ENCODE measurements at regions not wholly inside any gene's neighbourhood (a gene's known extent, or its start where the extent isn't known, plus 50 kb on each side); places are given as distances from the start of the nearest gene placed in this dataset.

DNA sequence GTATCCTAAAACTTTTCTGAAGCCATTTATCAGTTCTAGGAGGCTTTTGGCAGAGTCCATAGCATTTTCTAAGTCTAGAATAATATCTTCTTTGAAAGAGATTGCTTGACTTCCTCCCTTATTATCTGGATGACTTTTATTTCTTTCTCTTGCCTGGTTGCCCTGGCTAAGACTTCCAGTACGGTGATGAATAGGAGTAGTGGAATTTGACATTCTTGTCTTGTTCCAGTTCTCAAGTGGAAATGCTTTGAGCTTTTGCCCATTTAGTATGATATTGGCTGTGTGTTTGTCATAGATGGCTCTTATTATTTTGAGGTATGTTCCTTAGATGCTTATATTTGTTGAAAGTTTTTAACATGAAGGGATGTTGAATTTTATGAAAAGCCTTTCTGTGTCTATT is 1647.9 kb downstream of the PLA2G4A start:
- no peak overlapping the region for H3K9ac ChIP-seq (ENCODE audit: low read length)
- H4K20me1 ChIP-seq (ENCODE audit: insufficient read depth, low read length): no peaks in the 10 kb centered on the region
- no peak for TF ChIP-seq EZH2phosphoT487 (IDR thresholded peaks at IDR 0.05; ENCODE audit: low read depth)
- TF ChIP-seq, protein P1, sequence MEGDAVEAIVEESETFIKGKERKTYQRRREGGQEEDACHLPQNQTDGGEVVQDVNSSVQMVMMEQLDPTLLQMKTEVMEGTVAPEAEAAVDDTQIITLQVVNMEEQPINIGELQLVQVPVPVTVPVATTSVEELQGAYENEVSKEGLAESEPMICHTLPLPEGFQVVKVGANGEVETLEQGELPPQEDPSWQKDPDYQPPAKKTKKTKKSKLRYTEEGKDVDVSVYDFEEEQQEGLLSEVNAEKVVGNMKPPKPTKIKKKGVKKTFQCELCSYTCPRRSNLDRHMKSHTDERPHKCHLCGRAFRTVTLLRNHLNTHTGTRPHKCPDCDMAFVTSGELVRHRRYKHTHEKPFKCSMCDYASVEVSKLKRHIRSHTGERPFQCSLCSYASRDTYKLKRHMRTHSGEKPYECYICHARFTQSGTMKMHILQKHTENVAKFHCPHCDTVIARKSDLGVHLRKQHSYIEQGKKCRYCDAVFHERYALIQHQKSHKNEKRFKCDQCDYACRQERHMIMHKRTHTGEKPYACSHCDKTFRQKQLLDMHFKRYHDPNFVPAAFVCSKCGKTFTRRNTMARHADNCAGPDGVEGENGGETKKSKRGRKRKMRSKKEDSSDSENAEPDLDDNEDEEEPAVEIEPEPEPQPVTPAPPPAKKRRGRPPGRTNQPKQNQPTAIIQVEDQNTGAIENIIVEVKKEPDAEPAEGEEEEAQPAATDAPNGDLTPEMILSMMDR (IDR thresholded peaks at IDR 0.05; ENCODE audit: low read depth, low read length): no peak
- no peak overlapping the region for H3K27ac ChIP-seq (ENCODE audit: low read length)
- no peaks in the 10 kb centered on the region for H3K4me1 ChIP-seq (ENCODE audit: low read length)
- no peaks in the 10 kb centered on the region for H3K79me2 ChIP-seq (ENCODE audit: low read length)
- H3K27me3 ChIP-seq (ENCODE audit: low read depth, low read length): no peaks in the 10 kb centered on the region
- H3K36me3 ChIP-seq (replicated peaks; ENCODE audit: low read depth, low read length): no peaks in the 10 kb centered on the region
- no peaks in the 10 kb centered on the region for H3K9me3 ChIP-seq (ENCODE audit: insufficient read depth, low read length)
- H3K4me2 ChIP-seq (ENCODE audit: low read length): no peak overlapping the region
- H2AFZ ChIP-seq (ENCODE audit: low read depth, low read length): no peak overlapping the region
- H3K4me3 ChIP-seq (ENCODE audit: low read length): no peak overlapping the region

DNA sequence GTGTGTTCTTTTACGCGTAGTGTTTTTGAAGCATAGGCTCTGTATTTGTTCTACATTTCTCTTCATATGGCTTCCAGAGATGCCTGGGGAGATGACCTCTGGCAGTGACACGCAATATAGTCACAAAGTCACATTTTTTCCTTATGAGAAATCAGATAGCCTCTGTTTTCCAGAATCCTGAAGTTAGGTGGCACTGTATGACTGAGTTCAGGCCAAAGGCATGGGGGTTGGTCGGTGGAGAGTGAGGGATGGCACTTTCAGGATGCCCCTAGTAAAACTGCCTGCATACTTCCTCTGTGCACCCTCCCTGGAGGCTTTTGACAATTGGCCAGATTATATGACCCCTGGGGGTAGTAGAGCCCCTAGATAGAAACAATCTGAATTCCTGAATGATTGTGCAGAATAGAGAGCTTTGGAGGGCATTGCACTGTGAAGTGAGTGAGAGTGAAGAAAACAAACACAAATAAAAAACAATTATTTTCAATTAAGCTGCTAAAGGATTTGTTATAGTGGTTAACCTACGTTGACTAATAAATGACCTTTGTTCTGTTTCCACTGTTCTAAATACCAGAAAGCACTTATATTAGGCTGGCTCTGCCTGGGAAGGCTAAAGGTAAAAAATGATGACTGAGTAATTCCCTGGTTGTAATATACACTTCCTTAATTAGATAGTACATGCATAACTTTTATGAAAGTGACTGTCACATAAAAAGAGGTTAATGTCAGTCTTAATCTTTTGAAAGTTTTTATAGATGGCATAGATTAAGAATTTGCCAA is 1660.8 kb downstream of the PLA2G4A start:
- Histone ChIP-seq H3K9ac (ENCODE audit: low read length) (no peak overlapping the region), H3K4me1 (ENCODE audit: low read length) (no peaks in the 10 kb centered on the region), H2AFZ (ENCODE audit: low read depth, low read length) (no peak overlapping the region), H3K27ac (ENCODE audit: low read length) (no peak overlapping the region), H3K36me3 (replicated peaks; ENCODE audit: low read depth, low read length) (no peaks in the 10 kb centered on the region), H3K4me3 (ENCODE audit: low read length) (no peak overlapping the region), H4K20me1 (ENCODE audit: insufficient read depth, low read length) (no peaks in the 10 kb centered on the region), H3K79me2 (ENCODE audit: low read length) (no peaks in the 10 kb centered on the region), H3K4me2 (ENCODE audit: low read length) (no peak overlapping the region), H3K27me3 (ENCODE audit: low read depth, low read length) (no peaks in the 10 kb centered on the region), H3K9me3 (ENCODE audit: insufficient read depth, low read length) (no peaks in the 10 kb centered on the region)
- TF ChIP-seq, protein P1 (IDR thresholded peaks at IDR 0.05; ENCODE audit: low read depth, low read length): no peak
- no peak for TF ChIP-seq EZH2phosphoT487 (IDR thresholded peaks at IDR 0.05; ENCODE audit: low read depth)

DNA sequence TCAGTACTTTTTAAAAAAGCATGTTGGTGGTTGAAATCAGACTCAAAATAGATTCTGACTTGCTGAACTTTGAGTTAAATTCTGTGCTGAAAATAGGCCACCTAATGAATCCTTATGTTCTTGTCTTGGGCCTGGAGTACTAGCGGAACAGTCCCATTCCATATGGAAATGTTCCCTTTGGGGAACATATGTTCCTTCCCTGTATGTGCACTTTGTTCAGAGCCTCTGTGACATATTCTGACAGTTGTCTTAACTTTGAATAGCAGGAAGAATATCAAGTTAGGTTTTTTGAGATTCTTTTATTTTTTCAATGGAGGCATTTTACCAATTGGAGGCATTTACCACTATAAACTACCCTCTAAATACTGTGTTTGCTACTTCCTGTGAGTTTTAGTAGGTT is 1667.8 kb downstream of the PLA2G4A start:
- H3K4me3 ChIP-seq (ENCODE audit: low read length): no peak overlapping the region
- no peak for TF ChIP-seq EZH2phosphoT487 (IDR thresholded peaks at IDR 0.05; ENCODE audit: low read depth)
- TF ChIP-seq, protein P1 (IDR thresholded peaks at IDR 0.05; ENCODE audit: low read depth, low read length): no peak

DNA sequence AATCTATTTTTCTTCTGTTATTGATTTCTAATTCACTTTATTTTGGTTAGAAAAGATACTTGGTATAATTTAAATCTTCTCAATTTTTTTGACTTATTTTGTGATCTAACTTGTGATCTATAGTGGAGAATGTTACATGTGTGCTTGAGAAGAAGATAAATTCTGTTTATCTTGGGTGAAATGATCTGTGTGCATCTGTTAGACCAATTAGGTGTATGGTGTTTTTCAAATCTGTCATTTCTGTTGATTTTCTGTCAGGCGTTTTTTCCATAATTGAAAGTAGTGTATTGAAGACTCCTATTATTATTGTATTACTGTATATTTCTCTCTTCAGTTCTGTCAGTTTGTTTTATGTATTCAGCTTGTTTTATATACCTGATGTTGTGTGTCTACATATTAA is 1668.3 kb downstream of the PLA2G4A start:
- H3K4me3 ChIP-seq (ENCODE audit: low read length): no peak overlapping the region
- H3K36me3 ChIP-seq (replicated peaks; ENCODE audit: low read depth, low read length): no peaks in the 10 kb centered on the region
- no peaks in the 10 kb centered on the region for H3K9me3 ChIP-seq (ENCODE audit: insufficient read depth, low read length)
- TF ChIP-seq, protein P1 (IDR thresholded peaks at IDR 0.05; ENCODE audit: low read depth, low read length): no peak
- no peak for TF ChIP-seq EZH2phosphoT487 (IDR thresholded peaks at IDR 0.05; ENCODE audit: low read depth)
- H2AFZ ChIP-seq (ENCODE audit: low read depth, low read length): no peak overlapping the region
- no peaks in the 10 kb centered on the region for H4K20me1 ChIP-seq (ENCODE audit: insufficient read depth, low read length)
- no peak overlapping the region for H3K9ac ChIP-seq (ENCODE audit: low read length)
- H3K27ac ChIP-seq (ENCODE audit: low read length): no peak overlapping the region
- H3K27me3 ChIP-seq (ENCODE audit: low read depth, low read length): no peaks in the 10 kb centered on the region
- no peaks in the 10 kb centered on the region for H3K4me1 ChIP-seq (ENCODE audit: low read length)
- no peak overlapping the region for H3K4me2 ChIP-seq (ENCODE audit: low read length)
- H3K79me2 ChIP-seq (ENCODE audit: low read length): no peaks in the 10 kb centered on the region

More for the DNA sequence above, 1667.8 kb downstream of the PLA2G4A start:
- H4K20me1 ChIP-seq (ENCODE audit: insufficient read depth, low read length): no peaks in the 10 kb centered on the region
- H3K9ac ChIP-seq (ENCODE audit: low read length): no peak overlapping the region
- H3K27me3 ChIP-seq (ENCODE audit: low read depth, low read length): no peaks in the 10 kb centered on the region
- no peaks in the 10 kb centered on the region for H3K9me3 ChIP-seq (ENCODE audit: insufficient read depth, low read length)
- H3K27ac ChIP-seq (ENCODE audit: low read length): no peak overlapping the region
- no peaks in the 10 kb centered on the region for H3K79me2 ChIP-seq (ENCODE audit: low read length)
- H3K36me3 ChIP-seq (replicated peaks; ENCODE audit: low read depth, low read length): no peaks in the 10 kb centered on the region
- no peaks in the 10 kb centered on the region for H3K4me1 ChIP-seq (ENCODE audit: low read length)
- H3K4me2 ChIP-seq (ENCODE audit: low read length): no peak overlapping the region
- H2AFZ ChIP-seq (ENCODE audit: low read depth, low read length): no peak overlapping the region

All from OCI-LY3 (cell line).